ENCODE measurements at regions not wholly inside any gene's neighbourhood (a gene's known extent, or its start where the extent isn't known, plus 50 kb on each side); places are given as distances from the start of the nearest gene placed in this dataset.

- Histone ChIP-seq H3K27ac (no peak overlapping the region), H3K9me3 (no peaks in the 10 kb centered on the region), H3K4me1 (no peaks in the 10 kb centered on the region), H3K4me3 (no peak overlapping the region), H3K27me3 (no peaks in the 10 kb centered on the region), H3K36me3 (ENCODE audit: low read depth, missing control alignments) (no peaks in the 10 kb centered on the region)
- DNase-seq, result no peak
- WGBS, 2 donors, result 62 to 77% methylated on average over 1 of the region's 1 CpG
- intact Hi-C loops (cut with DNase I; ENCODE audit: low total_unique reads), result no loop called here
- TF ChIP-seq POLR2A (IDR thresholded peaks at IDR 0.05) (no peak), CTCF (IDR thresholded peaks at IDR 0.05) (no peak)
Measured at GRCh38 chr12:78455991-78456390, 408.6 kb upstream of the SYT1 start.

DNA sequence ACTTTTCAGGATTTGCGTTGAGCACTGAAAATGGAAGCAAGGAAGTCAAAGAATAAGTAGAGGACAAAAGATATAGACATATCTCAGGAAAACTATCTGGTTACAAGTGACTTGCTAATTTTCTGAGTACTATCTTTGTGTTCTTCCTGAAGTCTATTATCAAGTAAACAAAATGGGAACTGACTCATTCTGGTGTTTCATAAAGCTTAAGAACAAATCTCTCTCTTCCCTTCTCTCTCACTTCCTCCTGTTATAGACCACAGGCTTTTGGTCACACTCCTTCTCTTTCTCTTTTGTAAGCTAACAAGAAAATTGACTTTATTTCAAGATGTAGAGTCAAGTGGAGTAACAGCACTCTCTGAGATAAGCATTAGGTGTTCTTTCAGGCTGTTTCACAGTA, 406.6 kb upstream of the SYT1 start:
- 95 to 96% methylated on average over 1 of the region's 1 CpG for WGBS, 2 donors
- H3K4me3 ChIP-seq, result no peak overlapping the region
- H3K27me3 ChIP-seq, result no peaks in the 10 kb centered on the region
- no peak overlapping the region for H3K27ac ChIP-seq
- no peak for TF ChIP-seq POLR2A (IDR thresholded peaks at IDR 0.05)
- no peak for TF ChIP-seq CTCF (IDR thresholded peaks at IDR 0.05)
- intact Hi-C loops (cut with DNase I; ENCODE audit: low total_unique reads), result no loop called here
- no peaks in the 10 kb centered on the region for H3K4me1 ChIP-seq
- no peak for DNase-seq
- H3K36me3 ChIP-seq (ENCODE audit: low read depth, missing control alignments), result no peaks in the 10 kb centered on the region
- H3K9me3 ChIP-seq, result no peaks in the 10 kb centered on the region

- WGBS, 2 donors, result 89 to 96% methylated on average over 3 of the region's 3 CpGs
Measured at GRCh38 chr12:78470354-78471195, 394.0 kb upstream of the SYT1 start.

DNA sequence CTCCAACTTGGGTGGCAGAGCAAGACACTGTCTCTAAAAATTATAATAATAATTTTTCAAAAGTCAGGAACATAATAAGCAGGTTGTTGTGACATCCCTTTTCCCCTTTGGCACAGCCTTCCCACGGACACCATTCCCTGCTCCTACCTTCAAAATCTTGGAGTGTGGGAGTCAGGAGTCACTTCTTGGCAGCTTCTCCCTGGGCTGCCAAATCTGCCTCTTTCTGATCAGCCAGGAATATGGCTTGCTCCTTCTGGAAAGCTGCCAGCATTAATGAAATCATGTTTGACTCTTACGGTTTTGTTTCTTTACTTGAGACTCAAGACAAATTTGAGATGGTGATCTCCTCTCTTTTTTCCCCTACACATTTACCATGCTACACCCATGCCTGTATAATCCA, 391.4 kb upstream of the SYT1 start:
- intact Hi-C loops (cut with DNase I; ENCODE audit: low total_unique reads), result no loop called here
- H3K4me1 ChIP-seq, result no peaks in the 10 kb centered on the region
- no peak for DNase-seq
- H3K9me3 ChIP-seq, result no peaks in the 10 kb centered on the region
- no peak overlapping the region for H3K4me3 ChIP-seq
- no peak for TF ChIP-seq CTCF (IDR thresholded peaks at IDR 0.05)
- WGBS, 2 donors, result 45 to 61% methylated on average over 2 of the region's 2 CpGs
- H3K36me3 ChIP-seq (ENCODE audit: low read depth, missing control alignments), result no peaks in the 10 kb centered on the region
- H3K27ac ChIP-seq, result no peak overlapping the region
- H3K27me3 ChIP-seq, result no peaks in the 10 kb centered on the region

More at GRCh38 chr12:78470354-78471195, 394.0 kb upstream of the SYT1 start:
- Histone ChIP-seq H3K4me1 (no peaks in the 10 kb centered on the region), H3K9me3 (no peaks in the 10 kb centered on the region), H3K4me3 (no peak overlapping the region), H3K27me3 (no peaks in the 10 kb centered on the region), H3K36me3 (ENCODE audit: low read depth, missing control alignments) (no peaks in the 10 kb centered on the region), H3K27ac (no peak overlapping the region)
- TF ChIP-seq POLR2A (IDR thresholded peaks at IDR 0.05) (no peak), CTCF (IDR thresholded peaks at IDR 0.05) (peak; percentile 5 to 39 (median 8))
- intact Hi-C loops (cut with DNase I; ENCODE audit: low total_unique reads), result no loop called here
- DNase-seq, result peak; percentile 62

DNA sequence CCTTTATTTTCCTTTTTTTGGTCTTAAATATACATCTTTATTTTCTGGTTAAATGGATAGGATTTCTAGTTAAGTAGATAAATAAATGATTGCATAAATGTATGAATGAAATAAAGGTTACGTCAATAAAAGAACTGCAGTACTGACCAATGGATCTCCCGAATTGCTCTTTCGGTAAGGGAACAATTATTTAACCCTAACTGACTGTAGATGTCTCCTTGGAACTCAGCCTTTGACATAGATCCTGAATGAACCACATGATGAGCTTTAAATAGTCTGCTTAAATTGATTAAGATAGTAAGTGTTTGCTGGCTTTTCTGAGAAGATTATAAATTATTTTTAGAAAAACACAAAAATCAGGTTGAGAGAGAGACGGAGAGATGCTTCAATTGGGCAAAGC, 391.0 kb upstream of the SYT1 start:
- intact Hi-C loops (cut with DNase I; ENCODE audit: low total_unique reads), result no loop called here
- no peak overlapping the region for H3K4me3 ChIP-seq
- H3K36me3 ChIP-seq (ENCODE audit: low read depth, missing control alignments), result no peaks in the 10 kb centered on the region
- TF ChIP-seq CTCF (IDR thresholded peaks at IDR 0.05) (no peak), POLR2A (IDR thresholded peaks at IDR 0.05) (no peak)
- DNase-seq, result no peak
- WGBS, 2 donors, result 86 to 88% methylated on average over 4 of the region's 4 CpGs
- no peaks in the 10 kb centered on the region for H3K4me1 ChIP-seq
- H3K27ac ChIP-seq, result no peak overlapping the region
- no peaks in the 10 kb centered on the region for H3K9me3 ChIP-seq
- H3K27me3 ChIP-seq, result no peaks in the 10 kb centered on the region
